DOHH2 (cell line): ENCODE measurements at regions not wholly inside any gene's neighbourhood (a gene's known extent, or its start where the extent isn't known, plus 50 kb on each side); places are given as distances from the start of the nearest gene placed in this dataset.

Experiments
- H3F3A ChIP-seq: fragments of 200-600 bp; sonication (generic), shearing (Covaris generic); 2 replicates; pipeline ENCODE4 v1.6.0; 2016; ENCODE audit warnings: antibody characterized with exemption, mild to moderate bottlenecking; ENCODE audit not compliant: control insufficient read depth, insufficient read depth
- H3K27ac ChIP-seq: fragments of 200-600 bp; sonication (generic); 2 replicates; pipeline ENCODE4 v1.5.1; 2014; ENCODE audit warnings: low read depth, mild to moderate bottlenecking, low read length, moderate library complexity
- H3K27me3 ChIP-seq: fragments of 200-600 bp; sonication (generic); 2 replicates; pipeline ENCODE4 v1.6.1; 2014; ENCODE audit warnings: mild to moderate bottlenecking, low read length, mixed read lengths; ENCODE audit not compliant: control insufficient read depth
- H3K36me3 ChIP-seq: fragments of 200-600 bp; sonication (generic); 2 replicates; pipeline ENCODE4 v1.6.1; 2014; ENCODE audit warnings: mild to moderate bottlenecking, low read length, moderate library complexity, mixed read lengths; ENCODE audit not compliant: control insufficient read depth
- H3K4me1 ChIP-seq: fragments of 200-600 bp; sonication (generic); 2 replicates; pipeline ENCODE4 v1.6.1; 2014; ENCODE audit warnings: mild to moderate bottlenecking, low read length, mixed read lengths; ENCODE audit not compliant: control insufficient read depth
- H3K4me2 ChIP-seq: fragments of 200-600 bp; sonication (generic); 2 replicates; pipeline ENCODE4 v1.6.0; 2014; ENCODE audit warnings: mild to moderate bottlenecking, low read length, moderate library complexity
- H3K4me3 ChIP-seq: fragments of 200-600 bp; sonication (generic); 2 replicates; pipeline ENCODE4 v1.5.1; 2014; ENCODE audit warnings: mild to moderate bottlenecking, low read length, mixed read lengths
- H3K79me2 ChIP-seq: fragments of 200-600 bp; sonication (generic); 2 replicates; pipeline ENCODE4 v1.6.1; 2014; ENCODE audit warnings: mild to moderate bottlenecking, low read length, mixed read lengths; ENCODE audit not compliant: control insufficient read depth
- H3K9me2 ChIP-seq: fragments of 200-600 bp; sonication (generic); replicated peaks from 2 replicates; pipeline ENCODE4 v1.6.1; 2014; ENCODE audit warnings: mild to moderate bottlenecking, low read length, mixed read lengths; ENCODE audit not compliant: control insufficient read depth
- H3K9me3 ChIP-seq: fragments of 200-600 bp; sonication (generic); 2 replicates; pipeline ENCODE4 v1.6.1; 2014; ENCODE audit warnings: antibody characterized with exemption, low read length, mixed read lengths; ENCODE audit not compliant: control insufficient read depth, insufficient read depth
- H4K20me1 ChIP-seq: fragments of 200-600 bp; sonication (generic); 2 replicates; pipeline ENCODE4 v1.6.0; 2014; ENCODE audit warnings: low read depth, mild to moderate bottlenecking, antibody characterized with exemption, low read length, moderate library complexity; ENCODE audit not compliant: control insufficient read depth, insufficient read depth
- CTCF ChIP-seq: fragments of 200-600 bp; sonication (generic); IDR thresholded peaks from one replicate; pipeline ENCODE4 v1.5.1; 2014; ENCODE audit warnings: antibody characterized with exemption, mild to moderate bottlenecking, low read depth, low read length; ENCODE audit not compliant: poor library complexity, severe bottlenecking
- EZH2phosphoT487 ChIP-seq: fragments of 200-600 bp; sonication (generic); IDR thresholded peaks from 2 replicates; pipeline ENCODE4 v1.6.1; 2017; ENCODE audit warnings: borderline replicate concordance, mild to moderate bottlenecking, antibody characterized with exemption, low read length, moderate library complexity, mixed read lengths

- Histone ChIP-seq H4K20me1 (no peaks in the 10 kb centered on the region), H3K36me3 (no peaks in the 10 kb centered on the region), H3K4me1 (no peaks in the 10 kb centered on the region), H3K27ac (no peak overlapping the region), H3K79me2 (no peaks in the 10 kb centered on the region), H3K9me3 (peaks cover 3% of the 10 kb centered on the region; the same call in 1 of the 2 replicates), H3K4me2 (no peak overlapping the region), H3K4me3 (no peak overlapping the region), H3F3A (no peaks in the 10 kb centered on the region), H3K27me3 (no peaks in the 10 kb centered on the region), H3K9me2 (no peaks in the 10 kb centered on the region)
- TF ChIP-seq CTCF, result no peak
- no peak for TF ChIP-seq EZH2phosphoT487
These were observed 266.6 kb upstream of the BTBD3 start for GRCh38 chr20:11651138-11651537.

GRCh38 chr20:11651647-11652046, 266.0 kb upstream of the BTBD3 start:
- no peaks in the 10 kb centered on the region for H4K20me1 ChIP-seq
- no peaks in the 10 kb centered on the region for H3K36me3 ChIP-seq
- H3F3A ChIP-seq, result no peaks in the 10 kb centered on the region
- no peaks in the 10 kb centered on the region for H3K27me3 ChIP-seq
- no peaks in the 10 kb centered on the region for H3K4me1 ChIP-seq
- H3K9me2 ChIP-seq, result no peaks in the 10 kb centered on the region
- no peak for TF ChIP-seq EZH2phosphoT487
- TF ChIP-seq CTCF, result no peak
- H3K4me2 ChIP-seq, result no peak overlapping the region
- H3K27ac ChIP-seq, result no peak overlapping the region
- H3K4me3 ChIP-seq, result no peak overlapping the region
- peaks cover 2% of the 10 kb centered on the region; the same call in 1 of the 2 replicates for H3K9me3 ChIP-seq
- H3K79me2 ChIP-seq, result no peaks in the 10 kb centered on the region

GRCh38 chr20:11652128-11652527, 265.6 kb upstream of the BTBD3 start:
- no peaks in the 10 kb centered on the region for H3K79me2 ChIP-seq
- no peaks in the 10 kb centered on the region for H3F3A ChIP-seq
- H3K4me3 ChIP-seq, result no peak overlapping the region
- H3K27me3 ChIP-seq, result no peaks in the 10 kb centered on the region
- no peak overlapping the region for H3K27ac ChIP-seq
- no peaks in the 10 kb centered on the region for H3K4me1 ChIP-seq
- no peaks in the 10 kb centered on the region; the same call in 1 of the 2 replicates for H3K9me3 ChIP-seq
- no peak overlapping the region for H3K4me2 ChIP-seq
- H3K36me3 ChIP-seq, result no peaks in the 10 kb centered on the region
- no peaks in the 10 kb centered on the region for H4K20me1 ChIP-seq
- H3K9me2 ChIP-seq, result no peaks in the 10 kb centered on the region
- TF ChIP-seq CTCF (no peak), EZH2phosphoT487 (no peak)

GRCh38 chr20:11654766-11655165, 262.9 kb upstream of the BTBD3 start:
- Histone ChIP-seq H3K79me2 (no peaks in the 10 kb centered on the region), H3K36me3 (no peaks in the 10 kb centered on the region), H3K4me1 (no peaks in the 10 kb centered on the region), H3K9me3 (no peaks in the 10 kb centered on the region), H3K4me3 (no peak overlapping the region), H3K27ac (no peak overlapping the region), H3K4me2 (no peak overlapping the region), H3K27me3 (no peaks in the 10 kb centered on the region), H3F3A (no peaks in the 10 kb centered on the region), H3K9me2 (no peaks in the 10 kb centered on the region), H4K20me1 (no peaks in the 10 kb centered on the region)
- TF ChIP-seq CTCF (no peak), EZH2phosphoT487 (no peak)
